Mesenteric fat pad (tissue), 1 donor: ENCODE measurements at regions not wholly inside any gene's neighbourhood (a gene's known extent, or its start where the extent isn't known, plus 50 kb on each side); places are given as distances from the start of the nearest gene placed in this dataset.
A peak's percentile ranks its signal among the peaks of the same experiment; 100 is the strongest.
"Not testable (repeated sequence)": the region's sequence is repeated elsewhere in the genome, so short reads cannot be mapped to it uniquely, and the experiment has no call there.

Experiments
- DNase-seq: peaks from one replicate; pipeline ENCODE4 v3.0.0-alpha.2; 2020; ENCODE audit warnings: low spot score
- donor health status: DM: yes; HTN: yes; CAD: no.

DNA sequence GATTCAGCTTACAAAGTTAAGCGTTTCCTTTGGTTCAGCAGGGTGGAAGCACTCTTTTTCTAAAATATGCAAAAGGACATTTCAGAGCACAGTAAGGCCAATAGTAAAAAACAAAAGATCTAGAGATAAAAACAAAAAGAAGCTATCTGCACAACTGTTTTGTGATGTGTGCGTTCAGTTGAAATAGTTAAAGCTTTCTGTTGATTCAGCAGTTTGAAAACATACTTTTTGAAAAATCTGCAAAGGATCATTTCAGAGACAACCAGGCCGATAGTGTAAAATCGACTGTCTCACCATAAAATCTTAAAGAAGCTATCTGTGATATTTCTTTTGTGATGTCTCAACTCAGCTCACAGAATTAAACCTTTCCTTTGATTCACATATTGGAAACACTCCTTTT lies 300.0 kb upstream of the ALG10B start:
- no peak for DNase-seq

DNA sequence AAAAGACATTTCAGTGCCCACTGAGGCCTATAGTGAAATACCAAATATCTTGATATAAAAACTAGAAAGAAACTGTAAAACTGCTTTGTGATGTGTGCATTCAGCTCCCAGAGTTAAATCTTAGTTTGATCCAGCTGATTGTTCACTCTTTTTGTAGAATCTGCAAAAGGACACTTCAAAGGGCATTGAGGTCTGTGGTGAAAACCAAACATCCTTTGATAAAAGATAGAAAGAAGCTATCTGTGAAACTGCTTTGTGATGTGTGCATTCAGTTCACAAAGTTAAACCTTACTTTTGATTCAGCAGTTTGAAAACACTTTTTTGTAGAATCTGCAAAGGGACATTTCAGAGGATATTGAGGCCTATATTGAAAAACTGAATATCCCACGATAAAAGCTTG lies 290.7 kb upstream of the ALG10B start:
- DNase-seq = no peak

DNA sequence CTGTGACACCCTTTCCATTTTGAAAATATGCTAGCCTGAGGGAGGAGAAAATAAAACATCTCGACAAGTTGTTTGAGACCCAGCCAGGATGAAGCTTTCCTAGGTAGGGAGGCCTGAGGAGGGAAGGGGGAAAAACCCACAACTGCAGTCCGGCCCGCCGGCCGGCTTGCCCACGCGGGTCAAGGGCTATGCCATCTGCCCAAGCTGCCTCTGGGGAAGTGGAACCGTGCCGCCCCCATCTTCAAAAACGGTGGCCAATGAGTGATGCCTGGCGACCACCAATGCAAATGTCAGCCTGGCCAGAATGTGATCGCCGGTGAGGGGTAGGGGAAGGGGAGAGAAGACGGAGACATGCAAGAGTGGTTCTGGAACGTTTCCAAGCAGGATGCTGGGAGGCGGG lies 263.5 kb upstream of the ALG10B start:
- no peak for DNase-seq

DNA sequence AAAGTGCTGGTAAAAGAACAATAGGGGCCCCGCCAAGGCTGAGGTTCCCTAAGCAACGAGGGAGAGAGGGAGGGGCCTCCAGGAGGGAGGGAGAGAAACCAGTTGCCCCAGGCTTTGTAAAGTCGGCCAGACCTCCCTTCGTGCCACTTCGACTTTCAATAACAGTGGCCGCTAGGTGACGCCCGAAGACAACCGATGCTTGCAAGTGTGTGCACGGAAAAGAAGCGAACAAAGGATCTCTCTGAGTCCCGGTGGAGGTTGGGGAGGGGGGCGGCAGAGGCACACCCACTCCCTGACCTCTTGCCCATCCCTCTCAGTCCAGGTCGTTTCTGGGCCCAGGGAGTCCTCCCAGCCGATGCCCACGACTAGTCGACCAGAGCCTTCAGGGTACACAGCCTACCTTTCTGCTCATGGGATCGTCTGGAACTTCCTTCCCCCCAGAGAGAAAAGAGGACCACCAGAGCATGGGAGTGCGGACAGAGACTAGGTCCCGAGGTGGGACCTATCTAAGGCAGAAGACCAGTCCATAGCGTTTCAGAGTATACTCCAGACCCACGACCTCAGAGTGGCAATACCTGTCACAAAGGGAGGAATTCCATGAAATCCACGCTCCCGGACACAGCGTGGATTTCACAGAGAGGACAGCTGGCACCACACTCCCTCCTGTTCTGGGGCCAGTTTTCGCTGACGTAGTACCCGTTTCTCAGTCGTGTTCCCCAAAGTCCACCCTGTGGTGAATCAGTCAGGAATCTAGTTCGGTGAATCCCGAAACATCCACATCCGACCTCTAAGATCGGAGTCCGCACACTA lies 262.7 kb upstream of the ALG10B start:
- no peak for DNase-seq

DNA sequence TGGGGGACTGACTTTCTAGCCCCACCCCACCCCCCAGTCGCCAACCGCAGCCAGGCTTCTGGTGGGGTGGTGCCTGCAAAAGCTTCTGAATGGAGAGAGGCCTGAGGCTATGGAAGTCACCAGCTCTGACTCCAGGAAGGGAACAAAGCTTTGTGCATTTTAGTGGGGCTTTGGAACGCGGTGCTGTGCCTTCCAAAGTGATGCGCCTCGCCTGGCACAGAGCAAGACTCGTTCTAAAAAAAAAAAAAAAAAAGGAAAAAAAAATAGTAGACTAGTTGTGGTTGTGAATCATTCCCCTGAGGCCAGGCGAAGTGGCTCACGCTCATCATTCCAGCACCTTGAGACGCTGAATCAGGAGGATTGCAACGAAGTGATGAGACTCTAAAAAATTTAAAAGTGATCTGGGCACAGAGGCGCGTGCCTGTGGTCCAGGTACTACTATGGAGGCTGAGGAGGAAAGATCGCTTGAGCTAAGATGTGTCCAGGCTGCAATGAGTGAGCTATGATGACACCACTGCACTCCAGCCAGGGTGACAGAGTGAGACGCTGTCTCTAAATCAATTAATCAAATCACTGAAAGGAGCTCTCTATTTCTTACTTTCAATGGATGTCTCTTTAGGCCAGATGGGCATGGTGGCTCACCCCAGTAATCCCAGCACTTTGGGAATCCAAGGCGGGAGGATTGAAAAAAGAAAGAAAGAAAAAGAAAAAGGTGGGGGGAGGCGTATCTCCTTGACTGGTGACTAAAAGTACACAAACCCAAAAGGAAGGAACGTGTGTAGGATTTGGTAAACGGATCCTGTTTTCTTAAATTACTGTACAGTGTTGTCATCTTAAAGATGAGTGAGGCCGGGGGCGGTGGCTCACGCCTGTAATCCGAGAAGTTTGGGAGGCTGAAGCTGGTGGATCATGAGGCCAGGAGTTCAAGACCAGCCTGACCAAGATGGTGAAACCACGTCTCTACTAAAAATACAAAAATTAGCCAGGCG lies 259.6 kb upstream of the ALG10B start:
- no peak for DNase-seq

DNA sequence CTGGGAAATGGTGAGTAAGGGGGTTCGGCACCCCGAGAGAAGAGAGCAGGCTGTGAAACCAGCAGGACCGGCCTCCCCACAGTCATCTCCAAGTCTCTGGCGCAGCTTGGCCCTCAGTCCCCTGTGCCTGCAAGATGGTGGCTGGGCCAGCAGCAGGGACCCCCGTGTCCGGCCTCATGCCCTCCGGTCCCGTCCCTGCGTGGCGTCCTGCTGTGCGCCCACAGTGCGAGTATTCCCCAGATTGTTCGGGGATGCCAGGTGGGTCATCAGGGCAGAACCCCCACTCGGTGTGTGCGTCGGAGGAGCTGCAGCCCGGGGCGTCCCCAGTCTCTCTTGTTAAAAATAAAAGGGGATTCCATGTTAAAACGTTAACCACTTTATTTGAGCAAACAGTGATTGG lies 216.9 kb upstream of the ALG10B start:
- no peak for DNase-seq

DNA sequence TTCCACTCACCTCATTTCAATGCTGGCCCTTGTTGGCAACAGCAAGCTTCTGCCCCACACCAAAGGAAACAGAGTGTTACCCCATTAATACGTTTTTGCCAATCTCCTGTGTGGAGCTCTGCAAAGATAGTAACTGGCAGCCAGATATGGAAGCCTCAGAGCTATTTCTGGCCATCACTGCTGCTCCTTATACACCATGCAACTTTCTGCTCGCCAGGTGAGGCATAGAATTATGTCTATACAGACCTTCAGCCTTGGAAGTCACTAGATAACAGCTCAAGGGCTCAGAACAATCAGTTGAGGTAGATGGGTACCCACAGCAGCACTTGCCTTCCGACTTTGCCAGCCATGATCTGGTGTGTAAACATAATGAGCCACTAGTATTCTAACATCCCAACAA lies 214.8 kb upstream of the ALG10B start:
- no peak for DNase-seq

DNA sequence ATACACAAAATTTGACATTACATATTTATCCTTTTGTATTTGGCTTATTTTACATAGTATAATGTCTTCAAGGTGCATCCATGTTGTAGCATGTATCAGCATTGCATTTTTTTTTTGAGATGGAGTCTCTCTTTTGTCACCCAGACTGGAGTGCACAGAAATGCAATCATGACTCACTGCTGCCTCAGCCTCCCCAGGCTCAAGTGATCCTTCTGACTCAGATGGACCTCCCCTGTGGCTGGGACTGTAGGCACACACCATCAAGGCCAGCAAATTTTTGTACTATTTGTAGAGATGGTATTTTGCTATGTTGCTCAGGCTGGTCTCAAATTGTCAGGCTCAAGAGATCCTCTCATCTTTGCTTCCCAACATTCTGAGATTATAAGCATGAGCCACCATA lies 214.4 kb upstream of the ALG10B start:
- DNase-seq = no peak

DNA sequence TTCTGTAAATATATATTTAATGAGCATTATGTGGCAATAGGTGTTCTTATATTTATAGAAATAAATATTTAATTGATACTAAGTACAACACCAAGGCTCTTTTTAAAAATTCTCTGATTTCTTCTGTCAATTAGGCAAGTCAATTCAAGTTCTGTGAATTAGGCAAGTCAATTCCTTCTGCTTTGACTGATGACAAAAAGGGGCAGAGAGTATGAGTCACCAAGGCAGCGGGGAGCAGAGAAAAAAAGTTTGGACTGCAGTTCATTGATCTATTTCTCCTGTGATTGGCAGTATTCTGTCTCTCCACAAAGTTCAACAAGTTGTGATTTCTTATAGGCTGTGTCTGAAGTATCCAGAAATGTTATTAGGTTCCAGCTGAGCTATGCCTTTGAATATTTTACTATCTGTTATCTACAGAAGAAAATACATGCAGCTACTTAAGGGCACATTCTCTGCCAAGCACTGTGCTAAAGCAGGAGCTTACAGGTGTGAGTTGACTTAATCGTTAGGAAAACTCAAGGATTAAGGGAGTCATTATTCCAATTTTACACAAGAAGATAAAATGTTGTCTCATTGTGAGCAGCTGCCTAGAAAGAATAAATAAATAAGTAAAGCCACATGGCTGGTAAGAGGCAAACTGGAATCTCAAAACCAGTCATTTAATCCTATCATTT lies 206.4 kb upstream of the ALG10B start:
- DNase-seq = no peak

DNA sequence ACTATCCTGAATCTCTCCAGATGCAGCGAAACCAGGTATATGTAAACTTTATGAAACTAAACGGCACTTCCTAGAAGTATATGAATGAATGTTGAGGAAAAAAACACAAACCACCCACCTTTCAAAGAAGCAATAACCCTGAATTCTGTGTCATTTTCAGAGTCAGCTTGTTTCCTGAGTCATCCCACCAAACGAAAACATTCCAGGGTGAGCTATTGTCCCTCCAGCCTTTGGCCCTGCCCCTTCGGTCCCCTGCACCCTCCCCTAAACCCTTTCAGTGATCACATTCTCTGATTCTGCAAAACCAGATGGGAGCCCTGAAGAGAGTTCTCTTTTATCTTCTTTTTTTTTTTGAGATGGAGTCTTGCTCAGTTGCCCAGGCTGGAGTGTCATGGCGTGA lies 202.6 kb upstream of the ALG10B start:
- DNase-seq = no peak

DNA sequence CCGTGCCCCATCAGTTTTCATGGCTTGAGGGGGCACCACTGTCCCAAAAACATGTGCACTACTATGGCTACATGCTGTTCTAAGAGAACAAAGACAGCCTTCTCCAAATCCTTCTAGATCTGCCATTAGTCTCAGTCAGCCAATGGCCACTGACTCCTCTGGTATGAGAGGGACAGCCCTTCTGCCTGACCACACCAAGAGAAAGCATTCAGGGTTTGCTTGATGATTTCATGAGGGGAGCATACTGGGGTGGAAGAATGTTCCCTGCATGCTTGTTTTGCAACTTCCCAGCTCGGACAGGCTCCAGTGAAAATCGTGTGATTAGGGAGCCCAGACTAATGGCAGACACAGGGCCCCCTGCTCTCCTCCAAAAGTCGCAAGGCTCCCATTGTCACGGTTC lies 199.6 kb upstream of the ALG10B start:
- DNase-seq = no peak

DNA sequence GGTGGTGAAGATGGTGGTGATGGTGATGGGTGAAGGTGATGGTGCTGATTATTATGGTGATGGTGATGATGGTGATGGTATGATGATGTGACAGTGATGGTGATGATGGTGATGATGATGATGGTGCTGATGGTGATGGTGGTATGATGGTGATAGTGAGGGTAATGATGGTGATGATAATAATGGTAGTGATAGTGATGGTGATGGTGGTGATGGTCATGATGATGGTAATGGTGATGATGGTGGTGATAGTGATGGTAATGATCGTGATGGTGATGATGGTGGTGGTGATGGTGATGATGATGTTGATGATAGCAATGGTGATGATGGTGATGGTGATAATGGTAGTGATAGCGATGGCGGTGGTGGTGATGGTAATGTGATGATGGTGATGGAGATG lies 197.9 kb upstream of the ALG10B start:
- no peak for DNase-seq

DNA sequence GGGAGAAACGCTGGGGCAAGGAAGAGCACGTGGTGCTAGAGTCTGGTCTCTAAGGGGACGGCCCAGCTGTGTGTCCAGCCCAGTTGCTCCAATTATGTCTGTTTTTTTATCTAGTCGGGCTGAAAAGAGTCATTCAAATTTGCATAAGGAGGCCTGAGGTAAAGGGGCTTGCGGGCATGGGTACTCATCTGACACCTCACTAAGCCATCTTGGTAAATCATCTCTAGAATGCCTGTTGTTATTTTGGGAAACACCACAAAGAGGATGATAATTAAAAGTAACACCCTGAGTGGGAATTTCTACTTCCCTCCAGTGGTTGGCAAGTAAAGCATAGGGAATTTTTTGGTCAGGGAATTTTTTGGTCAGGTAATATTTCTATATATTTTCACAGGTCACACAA lies 196.1 kb upstream of the ALG10B start:
- DNase-seq = no peak

DNA sequence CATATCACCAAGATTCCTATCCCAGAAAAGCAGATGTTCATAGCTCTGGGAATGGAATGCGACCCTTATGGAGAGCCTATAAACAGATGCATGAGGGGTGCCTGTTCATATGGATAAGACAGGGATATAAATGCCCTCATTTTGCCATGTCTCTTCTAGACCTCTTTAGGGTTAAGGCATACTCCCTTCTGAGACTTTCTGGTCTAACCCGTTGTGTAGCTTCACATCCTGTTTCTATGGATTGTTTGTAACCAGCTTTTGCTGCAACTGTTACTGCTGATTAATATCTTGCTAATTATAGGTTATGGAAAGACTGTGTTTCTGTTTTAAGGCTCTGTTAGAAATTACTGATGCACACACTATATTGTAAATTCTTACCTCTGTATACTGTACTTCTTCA lies 193.5 kb upstream of the ALG10B start:
- DNase-seq = not testable (repeated sequence)

DNA sequence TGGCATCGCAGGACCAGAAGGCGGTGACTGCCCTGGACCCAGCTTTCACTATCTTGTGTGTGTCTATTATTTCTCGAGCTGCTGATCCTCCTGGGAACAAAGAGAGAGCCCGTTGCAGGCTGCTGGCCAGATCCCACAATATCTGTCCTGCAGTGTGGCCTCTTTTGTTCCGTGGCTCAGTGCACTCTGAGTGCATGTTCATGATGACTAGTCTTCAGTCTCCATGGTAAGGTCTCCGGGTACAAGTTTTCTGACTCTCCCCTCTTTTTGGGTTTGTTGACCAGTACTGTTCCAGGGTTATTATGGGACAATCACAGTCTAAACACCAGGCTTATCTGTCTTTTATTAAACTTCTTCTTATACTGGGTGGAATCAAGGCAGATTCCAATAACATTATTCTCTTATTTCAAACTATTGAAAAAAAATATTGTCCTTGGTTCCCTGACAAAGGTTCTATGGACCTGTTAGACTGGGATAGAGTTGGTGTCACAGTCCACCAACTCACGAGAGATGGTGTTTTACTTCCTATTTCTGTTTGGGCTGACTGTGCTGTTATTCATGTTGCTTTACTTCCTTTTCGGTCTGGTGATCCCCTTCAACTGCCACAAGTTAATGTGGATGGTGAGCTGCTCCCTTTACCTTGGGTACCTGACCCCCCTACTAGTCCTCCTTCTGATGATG lies 192.9 kb upstream of the ALG10B start:
- DNase-seq = no peak

DNA sequence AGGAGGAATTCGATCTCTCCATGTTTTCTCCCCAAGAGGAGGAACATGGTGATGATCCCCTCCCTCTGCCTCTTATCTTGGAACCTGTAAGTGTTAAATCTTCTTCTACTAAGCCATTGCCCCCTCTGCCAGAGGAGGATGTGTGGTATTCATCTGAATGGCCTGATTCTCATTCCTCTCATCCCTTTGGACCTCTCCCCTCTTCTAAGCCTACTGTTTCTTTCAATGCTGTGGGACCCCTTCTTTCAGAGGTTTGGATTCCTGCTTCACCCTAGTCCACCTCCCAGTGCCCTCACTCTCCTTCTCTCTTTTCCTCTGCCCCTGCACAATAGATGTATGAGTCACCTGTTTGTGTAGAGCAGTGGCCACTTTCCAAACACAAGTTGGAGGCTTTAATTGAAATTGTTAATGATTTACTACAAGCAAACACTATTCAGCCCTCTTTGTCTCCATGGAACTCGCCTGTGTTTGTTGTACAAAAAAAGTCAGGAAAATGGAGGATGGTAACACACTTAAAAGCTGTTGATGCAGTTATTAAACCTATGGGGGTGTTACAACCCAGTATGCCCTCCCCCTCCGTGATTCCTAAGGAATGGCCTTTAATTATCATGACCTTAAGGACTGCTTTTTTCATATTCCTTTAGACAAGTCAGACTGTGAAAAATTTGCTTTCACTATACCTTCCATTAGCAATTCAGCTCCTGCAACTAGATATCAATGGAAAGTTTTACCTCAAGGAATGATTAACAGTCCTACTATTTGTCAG lies 192.1 kb upstream of the ALG10B start:
- no peak for DNase-seq

DNA sequence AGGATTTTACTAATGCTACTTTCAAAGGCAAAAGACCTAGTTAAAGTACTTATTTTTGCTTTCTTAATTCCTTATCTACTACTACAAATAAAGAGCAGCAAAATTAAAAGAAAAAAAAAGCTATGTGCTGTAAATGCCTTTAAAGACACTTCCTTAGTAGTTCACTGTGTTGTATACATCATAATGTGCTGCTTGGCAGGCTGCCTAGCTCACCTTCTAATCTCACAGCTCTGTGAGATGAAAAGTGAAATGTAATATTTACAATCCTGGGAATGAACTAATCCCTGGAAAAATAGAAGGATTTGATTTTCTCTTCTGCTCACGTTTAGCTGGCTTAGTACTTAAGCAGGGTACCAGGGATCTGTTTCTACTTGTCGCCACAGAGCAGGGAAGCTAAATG lies 184.4 kb upstream of the ALG10B start:
- DNase-seq = no peak

DNA sequence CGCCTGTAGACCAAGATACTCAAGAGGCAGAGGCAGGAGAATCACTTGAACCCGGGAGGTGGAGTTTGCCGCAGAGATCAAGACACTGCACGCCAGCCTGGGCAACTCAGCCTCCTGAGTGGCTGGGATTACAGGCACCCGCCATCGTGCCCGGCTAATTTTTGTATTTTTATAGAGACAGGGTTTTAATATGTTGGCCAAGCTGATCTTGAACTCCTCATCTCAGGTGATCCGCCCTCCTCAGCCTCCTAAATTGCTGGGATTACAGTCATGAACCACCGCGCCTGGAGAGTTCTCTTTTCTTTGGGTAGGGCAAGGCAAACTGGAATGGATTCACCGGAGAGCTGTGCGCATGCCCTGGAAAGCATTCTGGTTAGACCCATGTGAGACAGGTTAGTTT lies 179.3 kb upstream of the ALG10B start:
- DNase-seq = peak; percentile 55

DNA sequence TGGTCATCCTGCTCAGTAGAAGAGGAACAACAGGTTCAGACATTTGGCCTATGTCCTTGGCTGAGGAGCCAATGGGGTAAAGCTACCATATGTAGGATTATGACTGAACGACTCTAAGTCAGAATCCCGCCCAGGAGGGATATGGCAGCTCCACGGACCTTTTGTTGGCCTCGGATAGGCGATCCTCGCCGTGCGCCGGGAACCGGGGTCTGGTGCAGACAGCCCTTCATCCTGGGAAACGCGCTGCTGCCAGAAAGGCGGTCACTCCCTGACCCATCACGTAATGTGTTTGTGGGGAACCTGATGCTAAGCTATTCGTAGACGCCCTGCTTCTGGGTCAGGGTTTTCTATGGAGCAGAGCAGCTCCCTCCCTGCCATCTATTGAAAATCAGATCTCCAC lies 178.9 kb upstream of the ALG10B start:
- DNase-seq = peak; percentile 85
